K562 (cell line): ENCODE measurements at regions not wholly inside any gene's neighbourhood (a gene's known extent, or its start where the extent isn't known, plus 50 kb on each side); places are given as distances from the start of the nearest gene placed in this dataset.

Experiments
- CEBPZ ChIP-seq: fragments of 150-350 bp; IDR thresholded peaks from 2 replicates; pipeline ENCODE4 v1.6.1; 2014; ENCODE audit warnings: low read depth, mild to moderate bottlenecking, low read length, borderline replicate concordance
- DPF2 ChIP-seq: fragments of 450-650 bp; IDR thresholded peaks from 2 replicates; pipeline ENCODE4 v1.6.1; 2016
- EP300 ChIP-seq: IDR thresholded peaks from 2 replicates; pipeline ENCODE4 v1.6.1; 2012; ENCODE audit warnings: low read length, improper control_type of control experiment
- EZH2 ChIP-seq: IDR thresholded peaks from 2 replicates; pipeline ENCODE4 v1.6.1; 2012; ENCODE audit warnings: low read depth, mild to moderate bottlenecking, inconsistent platforms, low read length, borderline replicate concordance
- HDAC6 ChIP-seq: IDR thresholded peaks from 2 replicates; pipeline ENCODE4 v1.6.1; 2012; ENCODE audit warnings: low read depth, mild to moderate bottlenecking, control low read depth, inconsistent platforms, low read length, moderate library complexity
- JUNB ChIP-seq: fragments of 450-650 bp; formaldehyde crosslinking; conservative IDR thresholded peaks from 2 replicates; pipeline ENCODE4 v1.4.0; 2020; ENCODE audit warnings: mild to moderate bottlenecking
- JUND ChIP-seq, 2 experiments: IDR thresholded peaks; 2 replicates in 1 of 2; 3 replicates in 1 of 2; pipeline ENCODE4 v1.6.1; 2011; ENCODE audit warnings: borderline replicate concordance in 2 of 2, low read depth in 2 of 2, low read length in 2 of 2, improper control_type of control experiment in 1 of 2, missing biosample characterization in 1 of 2, missing genetic modification characterization in 1 of 2, missing genetic modification reagents in 1 of 2
- MXI1 ChIP-seq: IDR thresholded peaks from 2 replicates; pipeline ENCODE4 v1.6.1; 2011; ENCODE audit warnings: low read depth, mild to moderate bottlenecking, improper control_type of control experiment, low read length
- RFX5 ChIP-seq: IDR thresholded peaks from 2 replicates; pipeline ENCODE4 v1.6.1; 2011; ENCODE audit warnings: low read depth, mild to moderate bottlenecking, improper control_type of control experiment, low read length
- ZNF274 ChIP-seq: IDR thresholded peaks from 2 replicates; pipeline ENCODE4 v1.6.1; 2011; ENCODE audit warnings: low read depth, mild to moderate bottlenecking, low read length, moderate library complexity, borderline replicate concordance
- TF ChIP-seq, protein P1 (sequence below), 2 experiments: IDR thresholded peaks; 2 replicates each; pipeline ENCODE4 v1.6.1; 2012; ENCODE audit warnings: improper control_type of control experiment in 2 of 2, low read depth in 2 of 2, low read length in 2 of 2, borderline replicate concordance in 1 of 2

GRCh38 chr22:22139364-22139763 lies 105.2 kb upstream of the VPREB1 start:
- no peak for TF ChIP-seq EZH2
- no peak for TF ChIP-seq CEBPZ
- no peak for TF ChIP-seq RFX5
- TF ChIP-seq JUNB (CRISPR knock-in tag), result no peak
- TF ChIP-seq ZNF274, result no peak
- TF ChIP-seq JUND (IDR thresholded peaks at IDR 0.05; ENCODE audit: borderline replicate concordance, low read depth, low read length), result no peak
- no peak for TF ChIP-seq JUND (tag; IDR thresholded peaks at IDR 0.05; ENCODE audit: borderline replicate concordance, low read depth, low read length)
- TF ChIP-seq EP300, result no peak
- no peak for TF ChIP-seq HDAC6
- no peak for TF ChIP-seq MXI1
- TF ChIP-seq, protein P1, sequence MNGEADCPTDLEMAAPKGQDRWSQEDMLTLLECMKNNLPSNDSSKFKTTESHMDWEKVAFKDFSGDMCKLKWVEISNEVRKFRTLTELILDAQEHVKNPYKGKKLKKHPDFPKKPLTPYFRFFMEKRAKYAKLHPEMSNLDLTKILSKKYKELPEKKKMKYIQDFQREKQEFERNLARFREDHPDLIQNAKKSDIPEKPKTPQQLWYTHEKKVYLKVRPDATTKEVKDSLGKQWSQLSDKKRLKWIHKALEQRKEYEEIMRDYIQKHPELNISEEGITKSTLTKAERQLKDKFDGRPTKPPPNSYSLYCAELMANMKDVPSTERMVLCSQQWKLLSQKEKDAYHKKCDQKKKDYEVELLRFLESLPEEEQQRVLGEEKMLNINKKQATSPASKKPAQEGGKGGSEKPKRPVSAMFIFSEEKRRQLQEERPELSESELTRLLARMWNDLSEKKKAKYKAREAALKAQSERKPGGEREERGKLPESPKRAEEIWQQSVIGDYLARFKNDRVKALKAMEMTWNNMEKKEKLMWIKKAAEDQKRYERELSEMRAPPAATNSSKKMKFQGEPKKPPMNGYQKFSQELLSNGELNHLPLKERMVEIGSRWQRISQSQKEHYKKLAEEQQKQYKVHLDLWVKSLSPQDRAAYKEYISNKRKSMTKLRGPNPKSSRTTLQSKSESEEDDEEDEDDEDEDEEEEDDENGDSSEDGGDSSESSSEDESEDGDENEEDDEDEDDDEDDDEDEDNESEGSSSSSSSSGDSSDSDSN (IDR thresholded peaks at IDR 0.05; ENCODE audit: borderline replicate concordance in 1 of 2, low read depth in 2 of 2, low read length in 2 of 2), result no peak
- no peak for TF ChIP-seq DPF2
